ENCODE measurements at regions not wholly inside any gene's neighbourhood (a gene's known extent, or its start where the extent isn't known, plus 50 kb on each side); places are given as distances from the start of the nearest gene placed in this dataset.

DNA sequence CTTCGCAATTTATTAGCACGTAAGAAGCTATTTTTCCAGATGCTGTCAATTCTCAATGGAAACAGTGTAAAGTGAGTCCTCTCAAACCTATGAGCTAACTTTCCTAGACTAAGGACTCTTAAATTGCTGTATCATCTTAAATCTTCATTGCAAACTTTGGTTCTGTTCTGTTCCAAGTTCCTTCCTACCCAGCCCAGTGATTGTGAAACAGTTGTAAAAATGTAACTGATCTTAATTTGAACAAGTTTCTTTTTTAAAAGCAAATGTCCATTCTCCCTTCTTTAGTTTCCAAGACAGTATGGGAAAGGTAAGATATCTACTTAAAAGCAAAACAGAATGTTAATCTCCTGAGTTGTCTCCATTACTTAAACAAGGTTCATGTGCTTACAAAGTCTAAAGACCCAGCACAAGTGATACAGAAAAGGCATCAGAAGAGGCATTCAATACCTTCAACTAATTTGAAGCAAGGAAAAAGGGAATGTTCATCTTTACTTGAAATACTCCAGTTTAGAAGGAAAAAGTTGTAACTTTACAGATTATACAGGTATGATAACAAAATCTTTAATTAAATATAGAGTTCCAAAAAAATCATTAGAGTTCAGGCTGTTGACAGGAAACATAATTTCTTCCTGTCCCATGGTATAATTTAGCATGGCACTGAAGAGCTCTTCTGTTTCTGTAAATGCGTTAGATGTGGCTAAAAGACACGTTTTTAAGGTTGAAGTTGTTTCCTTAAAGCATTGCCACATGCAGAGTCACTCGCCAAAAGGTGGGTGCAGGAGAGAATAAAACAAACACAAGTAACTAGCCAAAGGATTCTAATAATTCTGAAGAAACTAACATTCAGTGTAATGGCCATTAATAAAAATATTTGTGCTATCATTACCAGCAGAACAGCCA lies 101.5 kb upstream of the USP15 start:
- no peak overlapping the region for H3K4me3 ChIP-seq
- H3K4me1 ChIP-seq (ENCODE audit: low read depth): no peaks in the 10 kb centered on the region
- no peaks in the 10 kb centered on the region for H3K27me3 ChIP-seq
- no peaks in the 10 kb centered on the region for H3K9me3 ChIP-seq (ENCODE audit: low read depth)
- no peak for TF ChIP-seq CTCF (IDR thresholded peaks at IDR 0.05; ENCODE audit: low read depth, low read length)
- no peaks in the 10 kb centered on the region for H3K36me3 ChIP-seq
- DNase-seq (ENCODE audit: low read depth in 1 of 2, low spot score in 1 of 2): no peak
- no peak overlapping the region for H3K27ac ChIP-seq

DNA sequence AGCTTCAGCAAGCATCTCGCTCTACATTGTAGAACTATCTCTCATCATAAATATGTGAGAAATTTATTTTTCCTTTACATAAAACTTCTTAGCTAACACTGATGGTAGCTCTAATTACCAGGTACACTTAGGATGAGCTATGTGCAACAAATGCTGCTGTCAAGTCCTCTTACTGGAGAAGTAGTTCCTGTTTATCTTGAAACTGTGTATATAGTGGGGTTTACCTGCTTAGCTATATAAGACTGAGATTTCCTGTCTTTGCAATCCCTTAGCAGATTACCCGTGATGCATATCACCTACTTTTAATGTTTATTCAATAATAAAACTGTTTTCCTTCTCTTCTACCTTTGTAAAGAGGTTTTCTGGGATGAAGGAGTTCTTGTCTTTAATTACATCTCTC lies 98.0 kb upstream of the USP15 start:
- H3K9me3 ChIP-seq (ENCODE audit: low read depth): no peaks in the 10 kb centered on the region
- H3K27ac ChIP-seq: no peak overlapping the region
- H3K36me3 ChIP-seq: no peaks in the 10 kb centered on the region
- no peak for DNase-seq (ENCODE audit: low read depth in 1 of 2, low spot score in 1 of 2)
- H3K4me1 ChIP-seq (ENCODE audit: low read depth): no peaks in the 10 kb centered on the region
- H3K4me3 ChIP-seq: no peak overlapping the region
- no peaks in the 10 kb centered on the region for H3K27me3 ChIP-seq
- TF ChIP-seq CTCF (IDR thresholded peaks at IDR 0.05; ENCODE audit: low read depth, low read length): no peak

- Histone ChIP-seq H3K4me3 (no peak overlapping the region), H3K36me3 (no peaks in the 10 kb centered on the region), H3K27me3 (no peaks in the 10 kb centered on the region), H3K27ac (no peak overlapping the region), H3K9me3 (ENCODE audit: low read depth) (no peaks in the 10 kb centered on the region), H3K4me1 (ENCODE audit: low read depth) (no peaks in the 10 kb centered on the region)
- no peak for TF ChIP-seq CTCF (IDR thresholded peaks at IDR 0.05; ENCODE audit: low read depth, low read length)
- DNase-seq (ENCODE audit: low read depth in 1 of 2, low spot score in 1 of 2): no peak
Observed at GRCh38 chr12:62163368-62163767, 96.8 kb upstream of the USP15 start.

- no peak for TF ChIP-seq CTCF (IDR thresholded peaks at IDR 0.05; ENCODE audit: low read depth, low read length)
- Histone ChIP-seq H3K4me1 (ENCODE audit: low read depth) (no peaks in the 10 kb centered on the region), H3K4me3 (no peak overlapping the region), H3K36me3 (no peaks in the 10 kb centered on the region), H3K27ac (no peak overlapping the region), H3K9me3 (ENCODE audit: low read depth) (no peaks in the 10 kb centered on the region), H3K27me3 (no peaks in the 10 kb centered on the region)
- no peak for DNase-seq (ENCODE audit: low read depth in 1 of 2, low spot score in 1 of 2)
Observed at GRCh38 chr12:62164036-62164435, 96.2 kb upstream of the USP15 start.

GRCh38 chr12:62166525-62166924 lies 93.7 kb upstream of the USP15 start:
- Histone ChIP-seq H3K4me3 (no peak overlapping the region), H3K27me3 (no peaks in the 10 kb centered on the region), H3K36me3 (no peaks in the 10 kb centered on the region), H3K27ac (no peak overlapping the region), H3K4me1 (ENCODE audit: low read depth) (no peaks in the 10 kb centered on the region), H3K9me3 (ENCODE audit: low read depth) (no peaks in the 10 kb centered on the region)
- peak in 1 of 2 donors; percentile 6 for DNase-seq (ENCODE audit: low read depth in 1 of 2, low spot score in 1 of 2)
- no peak for TF ChIP-seq CTCF (IDR thresholded peaks at IDR 0.05; ENCODE audit: low read depth, low read length)
